A549 (cell line): ENCODE measurements at regions not wholly inside any gene's neighbourhood (a gene's known extent, or its start where the extent isn't known, plus 50 kb on each side); places are given as distances from the start of the nearest gene placed in this dataset.
A peak's percentile ranks its signal among the peaks of the same experiment; 100 is the strongest.

ENCODE experiments used
- ATAC-seq, 2 experiments: fragments of 200-7000 bp in 1 of 2; fragments of >200 bp in 1 of 2; cut with Nextera tagmentation in 1 of 2; cut with Tn5 transposase in 1 of 2; 3 replicates each; pipeline versions ENCODE4 v1.8.0 to v1.9.1; 2018 to 2020; ENCODE audit warnings: mild to moderate bottlenecking in 1 of 2, moderate library complexity in 1 of 2
- CTCF ChIA-PET: fragments of 300-600 bp; sonication (Branson Sonifier 250); formaldehyde crosslinking; extraction: SDS; loops from one replicate; lab custom pipeline; 2021; ENCODE audit warnings: antibody characterized with exemption, inconsistent platforms; lab: Yijun Ruan, JAX
- POLR2A ChIA-PET: fragments of 350-600 bp; formaldehyde crosslinking; extraction: SDS; loops from one replicate; lab custom pipeline; 2021; ENCODE audit warnings: antibody characterized with exemption, inconsistent platforms; lab: Yijun Ruan, JAX
- DNase-seq, 2 experiments: peaks; one replicate each; pipeline versions ENCODE4 v3.0.0 to v3.0.0-alpha.2; 2011 to 2016; ENCODE audit warnings: low read depth in 1 of 2, low spot score in 1 of 2
- FAIRE-seq: peaks from 2 replicates; lab custom pipeline; 2011; peaks lifted over from hg19 to GRCh38; lab: Jason Lieb, UNC
- H3K27ac ChIP-seq, 2 experiments: fragments of >200 bp; sonication (Bioruptor Twin); formaldehyde crosslinking; 3 replicates each; pipeline ENCODE4 v1.5.1; 2016 to 2017
- H3K4me1 ChIP-seq: fragments of >200 bp; sonication (Bioruptor Twin); formaldehyde crosslinking; 3 replicates; pipeline ENCODE4 v1.6.1; 2016
- H3K4me2 ChIP-seq: fragments of >200 bp; sonication (Bioruptor Twin); formaldehyde crosslinking; 3 replicates; pipeline ENCODE4 v1.6.1; 2016
- H3K4me3 ChIP-seq: fragments of >200 bp; sonication (Bioruptor Twin); formaldehyde crosslinking; 3 replicates; pipeline ENCODE4 v1.5.1; 2016
- H3K9me3 ChIP-seq: fragments of >200 bp; sonication (Bioruptor Twin); formaldehyde crosslinking; 3 replicates; pipeline ENCODE4 v1.6.1; 2016
- BCL3 ChIP-seq: fragments of >200 bp; sonication (Bioruptor Twin); formaldehyde crosslinking; IDR thresholded peaks from 3 replicates; pipeline ENCODE4 v1.6.1; 2016
- CTCF ChIP-seq: fragments of >200 bp; sonication (Bioruptor Twin); formaldehyde crosslinking; IDR thresholded peaks from 3 replicates; pipeline ENCODE4 v1.5.1; 2016
- ELK1 ChIP-seq: fragments of 150-350 bp; IDR thresholded peaks from 2 replicates; pipeline ENCODE4 v1.6.1; 2014; ENCODE audit warnings: low read depth, mild to moderate bottlenecking, low read length
- EP300 ChIP-seq, 2 experiments: fragments of >200 bp; sonication (Bioruptor Twin); formaldehyde crosslinking; IDR thresholded peaks; 2 replicates in 1 of 2; 3 replicates in 1 of 2; pipeline ENCODE4 v1.6.1; 2016 to 2017
- GATA3 ChIP-seq: IDR thresholded peaks from 2 replicates; pipeline ENCODE4 v1.6.1; 2012; ENCODE audit warnings: borderline replicate concordance
- HDAC2 ChIP-seq: fragments of 200-600 bp; sonication (generic); IDR thresholded peaks from 2 replicates; pipeline ENCODE4 v1.6.1; 2016
- HOXA7 ChIP-seq: fragments of 250-450 bp; sonication (Bioruptor Pico); IDR thresholded peaks from 2 replicates; pipeline ENCODE4 v1.5.0; 2020; ENCODE audit warnings: mild to moderate bottlenecking, moderate library complexity
- HOXB13 ChIP-seq: fragments of 250-450 bp; sonication (Bioruptor Pico); IDR thresholded peaks from 2 replicates; pipeline ENCODE4 v1.5.0; 2020; ENCODE audit warnings: low read depth, mild to moderate bottlenecking, moderate library complexity
- KDM1A ChIP-seq: fragments of 200-600 bp; sonication (generic); IDR thresholded peaks from 2 replicates; pipeline ENCODE4 v1.6.1; 2016; ENCODE audit warnings: low read depth, mild to moderate bottlenecking
- MAFK ChIP-seq: fragments of 450-650 bp; IDR thresholded peaks from 2 replicates; pipeline ENCODE4 v1.6.1; 2014; ENCODE audit not compliant: partially characterized antibody
- MAX ChIP-seq: IDR thresholded peaks from 2 replicates; pipeline ENCODE4 v1.6.1; 2012
- MAZ ChIP-seq: fragments of 150-350 bp; IDR thresholded peaks from 2 replicates; pipeline ENCODE4 v1.6.1; 2014; ENCODE audit warnings: antibody characterized with exemption, low read depth, low read length, borderline replicate concordance
- NR3C1 ChIP-seq: fragments of >200 bp; sonication (Bioruptor Twin); formaldehyde crosslinking; IDR thresholded peaks from 3 replicates; pipeline ENCODE4 v1.6.1; 2017
- POLR2A ChIP-seq: IDR thresholded peaks from 2 replicates; pipeline ENCODE4 v1.6.1; 2012; ENCODE audit warnings: mild to moderate bottlenecking, low read length
- POLR2AphosphoS2 ChIP-seq: conservative IDR thresholded peaks from 2 replicates; pipeline ENCODE4 v1.6.1; 2012; ENCODE audit warnings: low read length, improper control_type of control experiment, inconsistent platforms
- RFX5 ChIP-seq: fragments of 450-650 bp; IDR thresholded peaks from 2 replicates; pipeline ENCODE4 v1.7.1; 2014; ENCODE audit warnings: antibody characterized with exemption, mild to moderate bottlenecking, moderate library complexity
- TFCP2L1 ChIP-seq: fragments of 250-450 bp; sonication (Bioruptor Pico); IDR thresholded peaks from 2 replicates; pipeline ENCODE4 v1.5.0; 2021; ENCODE audit warnings: mild to moderate bottlenecking
- TP53 ChIP-seq: fragments of 250-450 bp; sonication (Bioruptor Pico); IDR thresholded peaks from 2 replicates; pipeline ENCODE4 v1.5.0; 2021; ENCODE audit warnings: mild to moderate bottlenecking, moderate library complexity
- ZC3H11A ChIP-seq: fragments of 450-650 bp; IDR thresholded peaks from 2 replicates; pipeline ENCODE4 v1.6.1; 2014; ENCODE audit warnings: antibody characterized with exemption, mild to moderate bottlenecking
- ZNF302 ChIP-seq: fragments of 250-450 bp; sonication (Bioruptor Pico); IDR thresholded peaks from 2 replicates; pipeline ENCODE4 v1.9.0; 2021; ENCODE audit warnings: inconsistent platforms, mild to moderate bottlenecking, moderate library complexity
- WGBS: methylation state at CpG from one replicate; pipeline ENCODE4 v1.1.6; 2017; ENCODE audit errors: missing lambda C conversion rate; 5-methylcytosine and 5-hydroxymethylcytosine counted together

- no peak overlapping the region for H3K27ac ChIP-seq
- CTCF ChIA-PET, result interaction anchor here (1.1 kb wide), 1 partner anchor 97 kb away, joined by 3 read pairs; no protein-coding TSS in a partner anchor
- no peaks in the 10 kb centered on the region for H3K9me3 ChIP-seq
- ATAC-seq (no peak), DNase-seq (no peak), FAIRE-seq (no peak)
- POLR2A ChIA-PET, result no interaction called here
- H3K4me3 ChIP-seq, result no peak overlapping the region
- 85% methylated on average over 1 of the region's 1 CpG for WGBS
- H3K4me1 ChIP-seq, result peaks cover 21% of the 10 kb centered on the region
- H3K4me2 ChIP-seq, result no peak overlapping the region
- TF ChIP-seq MAZ (no peak), POLR2AphosphoS2 (no peak), HDAC2 (no peak), RFX5 (no peak), ZC3H11A (no peak), ELK1 (no peak), TFCP2L1 (CRISPR knock-in tag) (no peak), HOXA7 (no peak), EP300 (IDR thresholded peaks at IDR 0.05) (no peak), MAX (no peak), GATA3 (no peak), BCL3 (no peak), POLR2A (no peak), NR3C1 (no peak), TP53 (CRISPR knock-in tag) (no peak), ZNF302 (no peak), KDM1A (no peak), HOXB13 (CRISPR knock-in tag) (no peak)
- TF ChIP-seq, all 56 proteins: peak for 0
Observed at GRCh38 chr1:67951014-67951413, 99.4 kb downstream of the DIRAS3 start.

- Histone ChIP-seq H3K4me1 (peaks cover 19% of the 10 kb centered on the region), H3K4me3 (no peak overlapping the region), H3K4me2 (peak overlapping the region; percentile 59), H3K27ac (peak overlapping the region; percentile 40 to 57; a peak in 5 of 6 replicates), H3K9me3 (no peaks in the 10 kb centered on the region)
- 44% methylated on average over 4 of the region's 4 CpGs for WGBS
- peak; percentile 39 to 77; a peak in 5 of 6 replicates for ATAC-seq
- peak in 1 of 2 experiments; percentile 41 for DNase-seq
- FAIRE-seq, result no peak
- POLR2A ChIA-PET, result no interaction called here
- CTCF ChIA-PET, result interaction anchor here (0.6 to 1.3 kb wide), 3 partner anchors 9 to 98 kb away, joined by 3 read pairs; no protein-coding TSS in a partner anchor
- TF ChIP-seq TP53 (CRISPR knock-in tag) (no peak), CTCF (no peak), MAFK (no peak)
Observed at GRCh38 chr1:67948151-67949080, 102.0 kb downstream of the DIRAS3 start.
